GM19351 (cell line): ENCODE measurements at regions not wholly inside any gene's neighbourhood (a gene's known extent, or its start where the extent isn't known, plus 50 kb on each side); places are given as distances from the start of the nearest gene placed in this dataset.
"Not testable (repeated sequence)": the region's sequence is repeated elsewhere in the genome, so short reads cannot be mapped to it uniquely, and the experiment has no call there.

Experiments used
- ATAC-seq: cut with Tn5 transposase; IDR thresholded peaks from one replicate; pipeline ENCODE4 v1.9.1; 2021; ENCODE audit warnings: mild to moderate bottlenecking, moderate library complexity; ENCODE audit not compliant: unreplicated experiment

- ATAC-seq = no peak
These were observed 465.4 kb upstream of the MDGA2 start for GRCh38 chr14:48140804-48141203.

DNA sequence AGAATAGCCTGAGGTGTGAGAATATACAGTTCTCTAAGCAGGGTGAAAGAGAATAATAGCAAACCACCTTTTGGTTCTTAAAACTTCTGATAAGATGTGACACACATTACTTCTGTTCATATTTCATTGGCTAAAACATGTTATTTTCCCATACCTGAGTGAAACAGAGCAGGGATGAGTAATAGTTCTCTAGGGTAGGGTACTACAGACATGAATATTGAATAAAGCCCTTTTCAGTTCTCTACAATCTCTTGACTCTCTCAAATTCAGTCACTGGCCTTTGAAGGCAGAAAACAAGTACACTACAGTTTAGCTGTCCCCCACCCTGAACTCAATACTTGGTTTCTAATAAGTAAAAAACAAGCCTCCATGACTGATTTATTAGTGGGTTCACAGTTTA, 454.1 kb upstream of the MDGA2 start:
- ATAC-seq = no peak

- ATAC-seq = no peak
These were observed 452.3 kb upstream of the MDGA2 start for GRCh38 chr14:48127674-48128073.

- ATAC-seq = no peak
These were observed 450.2 kb upstream of the MDGA2 start for GRCh38 chr14:48125654-48126053.

DNA sequence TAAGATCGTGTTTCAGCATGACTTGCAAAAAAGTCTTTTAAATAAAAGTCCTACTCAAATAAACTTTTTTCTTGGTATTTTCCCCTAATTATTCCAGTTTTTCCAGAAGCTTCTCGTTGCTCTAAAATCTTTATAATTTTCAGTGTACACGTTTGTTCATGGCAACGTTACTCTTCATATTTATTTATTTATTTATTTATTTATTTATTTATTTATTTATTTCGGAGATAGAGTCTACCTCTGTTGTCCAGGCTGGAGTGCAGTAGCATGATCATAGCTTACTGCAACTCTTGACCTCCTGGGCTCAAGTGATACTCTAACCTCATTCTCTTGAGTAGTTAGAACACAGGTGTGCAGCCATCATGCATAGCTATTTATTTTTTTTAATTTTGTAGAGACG, 438.3 kb upstream of the MDGA2 start:
- ATAC-seq = no peak

DNA sequence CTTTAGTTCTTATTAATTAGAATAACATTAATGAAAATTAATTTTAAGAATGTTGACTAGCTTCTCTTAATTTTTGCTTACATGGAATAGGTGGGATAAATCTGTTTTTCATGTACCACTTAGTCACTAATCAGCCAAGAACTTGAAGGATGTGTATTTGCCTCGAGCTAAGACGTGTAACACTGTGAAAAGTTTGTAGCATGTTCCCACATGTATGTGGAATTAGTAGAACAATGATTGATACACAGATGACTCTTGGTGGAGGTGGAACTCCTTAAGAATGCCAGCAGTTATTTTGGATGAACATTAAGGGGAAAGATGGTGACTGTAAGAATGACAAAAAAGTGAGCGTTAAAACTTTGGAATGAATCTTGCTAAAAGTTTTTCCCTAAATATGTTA, 435.7 kb upstream of the MDGA2 start:
- no peak for ATAC-seq

DNA sequence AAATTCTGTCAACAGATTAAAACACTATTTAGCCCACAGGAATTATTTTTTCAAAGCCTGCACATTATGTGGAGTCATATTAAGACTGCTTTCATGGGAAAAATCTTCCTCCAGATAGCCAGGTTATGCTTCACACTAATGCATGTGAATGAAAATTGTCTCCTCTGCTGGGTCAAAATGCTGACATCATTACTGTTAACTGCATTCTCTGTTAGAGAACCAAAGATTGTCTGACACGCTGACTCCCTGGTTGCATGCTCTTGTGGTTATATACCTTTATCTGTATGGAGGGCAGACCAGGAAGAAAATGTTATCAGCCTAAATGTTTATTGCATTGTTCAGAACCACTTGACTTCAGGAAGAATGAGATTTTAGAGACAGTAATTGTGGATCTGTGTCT, 432.2 kb upstream of the MDGA2 start:
- no peak for ATAC-seq

GRCh38 chr14:48096897-48097296, 421.5 kb upstream of the MDGA2 start:
- ATAC-seq = no peak

DNA sequence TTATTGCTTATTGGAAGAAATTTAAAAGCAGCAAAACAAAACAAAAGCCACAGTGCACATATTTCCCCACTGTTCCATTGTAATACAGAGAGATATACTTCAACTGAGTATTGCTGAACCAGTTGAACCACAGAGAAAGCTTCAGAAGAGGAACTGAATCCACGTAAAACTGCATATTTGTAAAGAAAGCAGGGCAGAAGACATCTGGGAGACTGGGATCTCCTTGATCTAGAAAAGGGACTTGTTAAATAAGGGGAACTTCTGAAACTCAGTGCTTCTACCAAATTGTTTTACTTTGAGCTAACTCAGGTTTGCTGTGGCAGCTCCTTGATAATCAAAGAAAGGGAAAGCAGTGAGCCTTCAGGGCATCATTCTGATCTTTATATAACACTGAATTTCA, 411.1 kb upstream of the MDGA2 start:
- no peak for ATAC-seq

DNA sequence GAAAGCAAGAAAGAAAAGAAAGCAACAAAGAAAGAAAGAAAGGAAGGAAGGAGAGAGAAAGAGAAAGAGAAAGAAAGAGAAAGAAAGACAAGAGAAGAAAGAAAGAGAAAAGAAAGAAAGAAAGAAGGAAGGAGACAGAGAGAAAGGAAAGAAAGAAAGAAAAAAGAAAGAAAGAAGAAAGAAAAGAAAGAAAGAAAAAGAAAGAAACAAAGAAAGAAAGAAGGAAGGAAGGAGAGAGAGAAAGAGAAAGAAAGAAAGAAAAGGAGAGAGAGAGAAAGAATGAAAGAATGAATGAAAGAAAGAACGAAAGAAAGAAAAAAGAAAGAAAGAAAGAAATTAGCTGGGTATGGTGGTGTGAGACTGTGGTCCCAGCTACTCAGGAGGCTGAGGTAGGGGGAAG, 400.1 kb upstream of the MDGA2 start:
- ATAC-seq = no peak

DNA sequence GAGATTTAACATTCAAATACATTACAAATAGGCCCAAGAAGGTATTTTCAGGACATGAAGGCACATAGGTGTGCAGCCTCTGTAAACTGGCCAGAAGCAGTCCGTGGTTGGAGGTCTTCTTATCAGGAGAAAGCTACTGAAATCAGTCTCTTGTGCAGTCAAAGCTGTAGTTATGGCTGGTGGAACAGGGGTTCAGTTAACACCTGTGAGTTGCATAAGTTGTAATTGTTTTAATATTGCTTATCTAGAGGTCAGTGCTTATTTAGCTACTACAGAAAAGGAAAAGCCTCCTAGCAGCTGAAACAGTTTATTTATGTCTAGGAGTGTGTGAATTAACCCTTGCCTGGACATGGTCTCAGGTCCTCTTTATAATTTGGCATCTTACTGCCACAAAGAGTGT, 377.6 kb upstream of the MDGA2 start:
- no peak for ATAC-seq

- ATAC-seq = no peak
These were observed 360.4 kb upstream of the MDGA2 start for GRCh38 chr14:48035836-48036235.

- ATAC-seq = no peak
These were observed 351.7 kb upstream of the MDGA2 start for GRCh38 chr14:48027115-48027514.

DNA sequence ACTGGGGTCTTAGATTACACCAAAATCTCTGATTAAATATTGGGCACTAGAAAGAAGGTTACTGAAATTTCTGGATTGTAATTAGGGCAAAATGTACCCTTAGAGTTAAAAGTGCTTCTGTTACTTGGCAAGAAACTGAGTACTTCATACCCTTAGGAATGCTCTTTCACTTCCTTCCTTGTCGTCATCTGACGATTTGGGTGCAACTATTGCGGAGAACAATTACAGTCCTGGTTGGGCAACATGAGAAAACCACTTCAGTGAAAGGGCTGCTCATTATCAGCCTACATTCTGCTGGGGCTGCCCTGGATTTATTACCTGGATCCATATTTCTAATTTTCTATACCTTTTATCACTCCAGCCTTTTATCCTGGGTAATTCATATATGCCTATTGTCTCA, 348.5 kb upstream of the MDGA2 start:
- ATAC-seq = no peak

DNA sequence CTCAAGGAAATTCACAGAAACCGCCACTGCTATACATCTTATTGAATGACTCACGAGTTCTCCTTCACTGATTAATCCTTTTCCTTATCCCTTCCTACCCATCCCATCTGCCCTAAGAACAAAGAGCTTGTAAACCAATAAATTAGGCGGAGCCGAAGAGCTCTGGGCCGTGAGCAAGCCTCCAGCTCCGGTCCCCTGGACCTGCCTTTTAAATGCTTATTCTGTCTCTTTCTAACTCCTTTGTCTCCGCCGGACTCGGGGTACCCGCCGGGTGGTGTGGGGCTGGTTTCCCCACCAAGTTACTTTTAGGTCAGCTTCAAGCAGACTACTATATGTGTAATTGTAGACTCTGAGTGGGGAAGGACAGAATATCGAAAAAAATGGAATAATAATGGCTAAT, 336.1 kb upstream of the MDGA2 start:
- ATAC-seq = not testable (repeated sequence)

DNA sequence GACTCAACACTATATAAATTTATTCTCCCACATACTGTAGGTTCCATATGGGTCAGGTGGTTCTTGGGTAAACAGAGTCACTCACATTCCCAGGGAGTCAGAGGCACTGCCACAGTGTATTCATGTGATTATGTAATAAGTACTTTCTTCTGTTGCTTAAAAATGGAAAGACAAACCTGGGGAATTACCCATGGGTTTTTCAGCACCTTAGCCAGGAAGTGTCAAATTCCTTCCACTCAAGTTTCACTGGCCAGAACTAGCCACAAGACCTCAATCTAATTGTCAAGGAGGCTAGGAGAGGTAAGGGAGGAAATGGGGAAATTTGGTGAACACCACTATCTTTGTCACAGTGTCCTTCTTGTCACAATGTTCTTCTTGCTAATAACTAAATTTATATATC, 333.2 kb upstream of the MDGA2 start:
- no peak for ATAC-seq

DNA sequence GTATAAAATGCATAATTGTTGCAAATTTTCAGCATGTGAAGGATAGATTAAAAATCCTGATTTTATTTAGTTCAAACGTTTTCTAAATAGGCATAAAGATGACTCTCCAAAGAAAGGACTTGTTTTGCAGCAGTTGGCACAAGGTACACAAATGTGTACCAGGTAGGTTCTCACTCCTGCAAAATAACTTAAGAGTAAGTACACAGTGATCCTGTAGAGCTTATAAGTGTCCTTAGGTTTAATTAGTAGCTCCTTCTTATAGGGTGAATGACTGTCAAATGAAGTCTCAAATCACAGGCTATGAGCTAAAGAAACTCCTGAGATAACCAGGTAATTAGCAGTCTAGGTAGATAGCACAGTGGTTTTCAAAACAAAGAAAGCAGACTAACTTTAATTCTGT, 330.6 kb upstream of the MDGA2 start:
- ATAC-seq = no peak

DNA sequence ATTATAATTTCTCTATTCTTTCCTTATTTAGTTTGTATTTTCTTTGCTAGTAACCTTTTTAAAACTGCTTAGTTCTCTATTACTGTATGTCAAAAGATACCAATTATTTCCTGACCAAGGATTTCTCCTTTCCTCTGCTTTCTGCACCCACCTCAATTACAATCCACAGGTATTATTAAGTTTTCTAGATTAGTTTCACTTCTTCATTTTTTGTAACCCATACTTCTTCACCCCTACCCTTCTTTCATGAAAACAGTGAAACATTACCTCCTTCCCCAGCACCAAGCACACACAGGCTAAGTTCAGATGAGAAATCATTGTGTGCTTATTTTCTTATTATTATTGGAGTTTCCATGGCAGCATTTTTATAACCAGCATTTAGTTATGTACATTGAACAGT, 318.5 kb upstream of the MDGA2 start:
- no peak for ATAC-seq

- ATAC-seq = no peak
These were observed 312.8 kb upstream of the MDGA2 start for GRCh38 chr14:47988175-47988574.

DNA sequence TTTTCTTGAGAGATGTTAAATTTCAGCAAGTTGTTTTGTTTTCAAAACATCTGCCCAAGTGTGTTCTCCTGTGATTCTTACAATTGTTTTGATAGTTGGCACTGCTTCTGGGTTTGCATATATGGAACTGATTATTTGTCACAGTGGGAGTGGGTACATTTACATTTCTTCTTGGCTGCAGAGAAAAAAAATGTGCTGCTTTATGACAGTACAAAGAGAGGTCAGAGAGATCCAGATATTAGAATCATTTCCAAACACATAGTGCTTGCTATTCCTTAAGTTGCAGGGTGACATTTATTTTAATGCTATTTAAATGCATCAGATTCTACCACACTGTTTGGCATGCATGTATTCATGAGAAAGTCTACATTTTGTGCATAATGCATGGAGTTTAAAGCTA, 303.5 kb upstream of the MDGA2 start:
- ATAC-seq = no peak

DNA sequence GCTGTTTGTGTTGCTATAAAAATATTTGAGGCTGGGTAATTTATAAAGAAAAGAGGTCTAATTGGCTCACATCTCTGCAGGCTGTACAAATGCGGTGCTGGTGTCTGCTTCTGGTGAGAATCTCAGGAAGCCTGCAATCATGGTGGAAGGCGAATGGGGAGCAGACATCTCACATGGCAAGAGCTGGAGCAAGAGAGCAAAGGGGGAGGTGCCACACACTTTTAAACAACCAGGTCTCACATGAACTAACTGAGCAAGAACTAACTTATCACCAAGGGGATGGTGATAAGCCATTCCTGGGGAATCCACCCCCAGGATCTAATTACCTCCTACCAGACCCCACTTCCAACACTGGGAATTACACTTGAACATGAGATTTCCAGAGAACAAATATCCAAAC, 300.7 kb upstream of the MDGA2 start:
- no peak for ATAC-seq

GRCh38 chr14:47966076-47966810, 290.8 kb upstream of the MDGA2 start:
- ATAC-seq = no peak

- no peak for ATAC-seq
These were observed 286.2 kb upstream of the MDGA2 start for GRCh38 chr14:47961634-47962033.
